ENCODE measurements at regions not wholly inside any gene's neighbourhood (a gene's known extent, or its start where the extent isn't known, plus 50 kb on each side); places are given as distances from the start of the nearest gene placed in this dataset.
"Not testable (repeated sequence)": the region's sequence is repeated elsewhere in the genome, so short reads cannot be mapped to it uniquely, and the experiment has no call there.

GRCh38 chr22:49676783-49677494, 150.7 kb downstream of the BRD1 start:
- no peak for DNase-seq (ENCODE audit: low read depth)

DNA sequence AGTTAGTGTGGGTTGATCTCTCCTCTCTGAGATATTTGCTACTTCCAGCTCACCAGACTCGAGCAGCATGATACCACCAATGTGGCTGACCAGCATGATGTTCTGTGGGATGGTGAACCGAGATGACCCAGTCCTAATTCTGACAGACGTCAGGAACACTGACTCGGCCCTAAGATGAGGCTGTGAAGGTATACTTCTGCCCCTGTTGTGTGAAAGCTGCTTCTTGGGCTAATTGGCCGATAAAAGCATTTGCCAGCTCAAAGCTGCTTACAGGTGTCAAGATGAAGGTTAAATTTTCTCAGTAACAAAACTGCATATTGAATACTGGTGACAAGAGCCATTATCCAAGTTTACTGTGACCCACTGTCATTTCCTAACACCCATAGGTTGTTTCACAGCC, 151.4 kb downstream of the BRD1 start:
- DNase-seq (ENCODE audit: low read depth) = no peak

DNA sequence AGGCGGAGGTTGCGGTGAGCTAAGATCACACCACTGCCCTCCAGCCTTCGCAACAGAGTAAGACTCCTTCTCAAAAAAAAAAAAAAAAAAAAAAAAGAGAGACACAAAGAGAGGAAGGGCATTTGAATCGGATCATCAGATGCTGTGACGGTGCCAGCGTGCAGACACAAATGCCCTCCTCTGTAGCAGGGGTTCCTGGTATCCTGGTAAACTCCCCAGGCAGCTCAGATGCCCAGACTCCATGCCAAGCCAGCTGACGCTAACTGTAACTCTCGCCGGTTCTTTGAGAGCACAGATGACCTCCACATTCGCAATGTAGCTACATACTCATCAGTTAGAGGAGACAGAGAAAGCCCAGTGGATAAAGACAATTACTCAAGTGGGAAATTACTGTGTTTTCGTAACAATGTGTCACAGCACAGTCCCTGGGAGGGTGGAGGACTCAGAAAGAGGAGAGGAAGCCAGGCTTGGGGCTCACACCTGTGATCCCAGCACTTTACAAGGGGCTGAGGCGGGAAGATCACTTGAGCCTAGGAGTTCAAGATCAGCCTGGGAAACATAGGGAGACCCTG, 153.1 kb downstream of the BRD1 start:
- no peak for DNase-seq (ENCODE audit: low read depth)

- no peak for DNase-seq (ENCODE audit: low read depth)
Measured at GRCh38 chr22:49673048-49673447, 154.6 kb downstream of the BRD1 start.

GRCh38 chr22:49672014-49672516, 155.6 kb downstream of the BRD1 start:
- DNase-seq (ENCODE audit: low read depth) = no peak

DNA sequence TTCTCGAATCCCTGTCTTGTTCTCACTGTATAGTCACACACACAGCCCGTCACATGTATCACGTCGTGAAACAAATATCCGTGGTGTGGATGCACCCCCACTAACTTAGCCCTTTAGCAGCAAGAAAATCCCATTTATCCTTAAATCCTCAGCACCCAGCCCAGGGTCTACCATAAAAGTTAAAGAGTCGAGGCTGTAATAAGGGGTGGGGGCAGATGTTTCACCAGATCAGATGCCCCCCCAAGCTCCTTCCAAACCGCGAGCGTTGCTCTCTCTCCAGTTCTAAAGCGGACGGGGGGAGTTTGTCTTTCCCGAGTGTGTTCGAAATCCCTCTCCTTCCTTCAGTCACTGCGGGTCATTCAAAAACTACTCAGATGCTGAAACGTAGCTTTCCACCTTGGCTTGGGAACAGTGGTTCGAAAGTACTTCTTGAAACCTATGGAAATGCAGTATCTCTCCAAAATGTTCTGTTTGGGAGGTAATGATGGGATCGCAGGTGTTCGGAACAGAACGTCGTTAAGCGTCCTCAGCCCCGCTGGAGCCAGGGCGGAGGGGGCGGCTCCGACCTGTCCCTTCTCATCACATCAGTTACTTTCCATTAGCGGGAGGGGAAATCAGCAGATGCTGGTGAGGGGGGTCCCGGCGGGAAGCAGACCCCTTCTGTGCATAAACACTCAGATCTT, 156.2 kb downstream of the BRD1 start:
- DNase-seq (ENCODE audit: low read depth) = no peak

DNA sequence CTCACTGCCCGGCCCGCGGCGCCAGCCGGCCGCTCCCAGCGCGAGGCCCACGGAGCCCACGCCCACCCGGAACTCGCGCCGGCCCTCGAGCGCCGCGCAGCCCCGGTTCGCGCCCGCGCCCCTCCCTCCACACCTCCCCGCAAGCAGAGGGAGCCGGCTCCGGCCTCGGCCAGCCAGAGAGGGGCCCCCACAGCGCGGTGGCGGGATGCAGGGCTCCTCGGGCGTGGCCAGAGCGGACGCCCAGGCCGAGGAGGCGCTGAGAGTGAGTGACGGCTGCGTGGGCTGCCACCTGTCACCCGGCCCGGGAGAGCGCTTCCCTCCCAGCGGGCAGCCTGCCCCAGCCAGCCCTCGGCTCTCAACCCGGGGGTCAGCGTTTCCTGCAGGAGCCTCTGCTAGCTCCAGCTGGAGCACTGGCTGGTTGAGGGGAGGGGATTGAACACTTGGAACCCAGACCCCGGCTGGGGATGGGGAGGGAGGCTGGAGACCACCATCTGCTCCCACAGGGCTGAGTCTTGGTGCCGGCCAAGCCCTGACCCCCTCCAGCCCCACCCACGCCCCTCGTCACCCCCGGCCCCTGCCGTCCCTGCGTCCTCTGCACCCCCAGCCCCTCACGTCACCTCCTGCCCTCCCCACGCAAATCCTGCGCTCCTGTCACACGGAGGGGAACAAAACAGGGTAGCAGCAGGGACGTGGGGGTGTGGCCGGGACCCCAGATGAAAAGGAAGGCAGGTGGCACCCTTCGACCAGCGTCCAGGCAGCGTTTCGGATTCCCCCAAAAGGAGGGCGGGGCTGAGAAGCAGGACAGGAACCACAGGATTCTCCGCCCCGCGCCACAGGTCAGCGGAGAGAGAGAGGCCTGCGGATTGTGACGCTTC, 157.0 kb downstream of the BRD1 start:
- DNase-seq (ENCODE audit: low read depth) = no peak

DNA sequence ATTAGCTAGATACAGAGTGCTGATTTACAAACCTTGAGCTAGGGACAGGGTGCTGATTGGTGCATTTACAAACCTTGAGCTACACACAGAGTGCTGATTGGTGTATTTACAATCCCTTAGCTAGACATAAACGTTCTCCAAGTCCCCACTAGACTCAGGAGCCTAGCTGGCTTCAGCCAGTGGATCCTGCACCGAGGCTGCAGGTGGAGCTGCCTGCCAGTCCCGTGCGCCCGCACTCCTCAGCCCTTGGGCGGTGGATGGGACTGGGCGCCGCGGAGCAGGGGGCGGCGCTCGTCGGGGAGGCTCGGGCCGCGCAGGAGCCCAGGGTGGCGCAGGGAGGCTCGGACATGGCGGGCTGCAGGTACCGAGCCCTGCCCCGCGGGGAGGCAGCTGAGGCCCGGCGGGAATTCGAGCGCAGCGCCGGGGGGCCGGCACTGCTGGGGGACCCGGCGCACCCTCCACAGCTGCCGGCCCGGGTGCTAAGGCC, 157.7 kb downstream of the BRD1 start:
- DNase-seq (ENCODE audit: low read depth) = not testable (repeated sequence)

GRCh38 chr22:49669427-49669968, 158.2 kb downstream of the BRD1 start:
- not testable (repeated sequence) for DNase-seq (ENCODE audit: low read depth)

DNA sequence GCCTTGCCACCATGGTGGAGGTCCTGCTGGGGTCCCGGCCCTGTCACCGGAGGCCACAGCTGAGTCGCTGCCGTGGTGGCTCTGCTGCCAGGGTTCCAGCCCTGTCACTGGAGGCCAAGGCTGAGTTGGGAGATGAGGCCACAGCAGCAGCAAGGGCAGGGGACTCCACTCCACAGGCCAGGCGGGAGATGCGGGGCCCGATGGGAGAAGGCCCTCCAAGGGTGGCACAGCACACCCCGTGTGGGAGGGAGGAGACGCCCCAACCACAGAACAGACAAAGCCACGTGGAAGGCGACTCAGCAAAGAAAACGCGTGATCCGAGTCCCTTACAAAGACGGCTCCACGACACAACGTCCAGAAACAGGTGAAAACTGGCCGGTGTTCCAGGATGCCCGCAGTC, 159.3 kb downstream of the BRD1 start:
- no peak for DNase-seq (ENCODE audit: low read depth)

DNA sequence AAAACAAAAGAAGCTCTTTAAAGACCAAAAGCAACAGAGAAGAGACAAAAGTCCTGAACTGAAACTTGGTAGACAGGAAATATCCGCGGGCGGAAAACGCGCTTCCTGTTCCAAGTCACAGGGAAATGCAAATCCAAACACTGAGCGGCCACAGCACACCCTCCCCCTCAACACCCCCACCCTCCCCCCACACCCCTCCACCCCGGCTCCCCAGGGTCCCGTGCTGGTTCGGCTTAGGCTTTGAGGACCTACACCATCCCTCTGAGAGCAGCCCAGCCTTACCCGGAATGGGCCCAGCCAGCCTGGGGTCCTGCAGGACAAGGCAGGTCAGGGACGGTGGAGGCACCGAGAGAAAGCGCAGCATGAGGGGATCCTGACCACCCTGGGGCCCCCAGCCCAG, 160.4 kb downstream of the BRD1 start:
- DNase-seq (ENCODE audit: low read depth) = no peak

GRCh38 chr22:49666146-49666809, 161.4 kb downstream of the BRD1 start:
- no peak for DNase-seq (ENCODE audit: low read depth)

- DNase-seq (ENCODE audit: low read depth) = no peak
Measured at GRCh38 chr22:49664891-49665290, 162.8 kb downstream of the BRD1 start.

DNA sequence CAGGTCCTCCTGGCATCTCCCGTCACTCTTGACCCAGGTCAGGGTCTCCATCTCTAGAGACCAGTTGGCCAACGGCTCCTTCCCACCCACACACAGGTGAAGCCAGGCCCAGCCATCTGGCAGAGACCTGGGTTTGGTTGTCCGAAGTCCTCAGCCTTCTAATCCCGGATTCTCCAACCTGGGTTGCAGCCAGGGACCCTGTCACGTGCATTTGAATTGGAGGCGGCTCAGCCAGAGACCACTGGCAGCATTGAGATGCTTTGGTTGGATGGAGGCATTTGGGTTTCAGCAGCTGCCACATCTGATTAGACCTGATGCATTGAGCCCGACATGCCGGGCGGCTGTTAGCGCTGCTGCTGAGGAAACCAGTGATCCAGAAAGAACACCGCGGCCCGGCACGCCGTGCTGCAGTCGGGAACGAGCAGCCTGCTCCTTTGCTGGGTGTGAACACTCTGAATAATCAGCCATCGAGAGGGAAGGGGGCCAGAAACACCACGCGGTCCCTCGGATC, 163.2 kb downstream of the BRD1 start:
- no peak for DNase-seq (ENCODE audit: low read depth)

- no peak for DNase-seq (ENCODE audit: low read depth)
Measured at GRCh38 chr22:49663823-49664222, 163.8 kb downstream of the BRD1 start.

- DNase-seq (ENCODE audit: low read depth) = no peak
Measured at GRCh38 chr22:49663311-49663711, 164.4 kb downstream of the BRD1 start.

DNA sequence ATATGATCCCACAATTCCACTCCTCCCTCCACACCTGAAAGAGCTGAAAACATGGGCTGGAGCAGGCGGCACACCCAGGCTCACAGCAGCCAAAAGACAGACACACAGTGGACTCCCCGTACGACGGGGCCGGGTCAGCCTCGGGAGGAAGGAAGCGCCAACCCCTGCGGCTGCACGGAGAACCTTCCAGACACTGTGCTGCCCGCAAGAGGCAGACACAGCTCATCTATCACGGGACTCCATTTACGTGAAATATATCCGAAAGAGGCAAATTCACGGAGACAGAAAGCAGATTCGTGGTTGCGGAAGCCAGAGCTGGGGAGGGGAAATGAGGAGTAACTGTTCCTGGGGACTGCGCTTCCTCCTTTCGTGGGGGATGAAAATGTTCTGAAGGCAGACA, 165.0 kb downstream of the BRD1 start:
- DNase-seq (ENCODE audit: low read depth) = no peak

- DNase-seq (ENCODE audit: low read depth) = no peak
Measured at GRCh38 chr22:49660794-49661781, 166.6 kb downstream of the BRD1 start.

DNA sequence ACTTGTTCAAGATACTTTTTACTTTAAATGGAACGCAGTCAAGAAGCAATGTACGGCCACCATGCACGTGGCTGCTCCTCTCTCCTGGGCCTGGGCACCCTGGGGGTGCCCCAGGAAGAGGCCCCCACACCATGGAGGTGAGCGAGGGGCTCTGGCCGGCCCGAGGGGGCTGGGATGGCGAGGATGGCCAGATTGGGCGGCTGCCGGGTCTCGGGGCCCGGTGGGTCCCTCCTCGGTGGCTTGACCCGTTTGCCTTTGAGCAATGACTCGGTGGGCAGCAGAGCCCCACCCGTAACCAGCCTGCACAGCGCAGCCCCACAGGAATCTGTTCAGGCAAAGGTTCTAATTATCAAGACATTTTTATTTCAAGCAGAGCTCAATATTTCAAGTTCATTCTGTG, 167.4 kb downstream of the BRD1 start:
- no peak for DNase-seq (ENCODE audit: low read depth)

DNA sequence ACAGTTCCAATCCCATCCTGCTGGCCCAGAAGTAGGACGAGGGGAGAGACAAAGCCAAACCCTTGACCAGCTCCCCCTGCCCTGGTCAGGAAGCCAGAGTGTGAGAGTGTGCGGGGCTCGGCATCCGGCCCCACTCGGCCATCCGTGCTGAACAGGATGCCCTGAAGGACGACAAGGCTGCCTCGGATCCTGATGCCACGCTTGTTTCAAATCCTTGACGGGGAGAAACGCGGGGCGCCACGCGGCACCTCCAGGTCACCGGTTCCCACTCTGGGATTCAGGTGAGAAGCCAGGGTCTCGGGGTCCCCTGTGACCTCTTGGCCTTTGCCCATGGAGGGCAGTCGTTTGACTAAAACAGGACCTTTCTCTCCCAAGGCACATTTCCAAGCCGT, 167.8 kb downstream of the BRD1 start:
- DNase-seq (ENCODE audit: low read depth) = no peak

Measured in GM04503 (cell line).